HG03045 (cell line): ENCODE measurements at regions not wholly inside any gene's neighbourhood (a gene's known extent, or its start where the extent isn't known, plus 50 kb on each side); places are given as distances from the start of the nearest gene placed in this dataset.

Experiments
- ATAC-seq: cut with Tn5 transposase; IDR thresholded peaks from one replicate; pipeline ENCODE4 v1.9.1; 2021; ENCODE audit warnings: mild to moderate bottlenecking, moderate library complexity; ENCODE audit not compliant: unreplicated experiment

GRCh38 chr18:22667156-22667555 lies 249.4 kb upstream of the CTAGE1 start:
- no peak for ATAC-seq

DNA sequence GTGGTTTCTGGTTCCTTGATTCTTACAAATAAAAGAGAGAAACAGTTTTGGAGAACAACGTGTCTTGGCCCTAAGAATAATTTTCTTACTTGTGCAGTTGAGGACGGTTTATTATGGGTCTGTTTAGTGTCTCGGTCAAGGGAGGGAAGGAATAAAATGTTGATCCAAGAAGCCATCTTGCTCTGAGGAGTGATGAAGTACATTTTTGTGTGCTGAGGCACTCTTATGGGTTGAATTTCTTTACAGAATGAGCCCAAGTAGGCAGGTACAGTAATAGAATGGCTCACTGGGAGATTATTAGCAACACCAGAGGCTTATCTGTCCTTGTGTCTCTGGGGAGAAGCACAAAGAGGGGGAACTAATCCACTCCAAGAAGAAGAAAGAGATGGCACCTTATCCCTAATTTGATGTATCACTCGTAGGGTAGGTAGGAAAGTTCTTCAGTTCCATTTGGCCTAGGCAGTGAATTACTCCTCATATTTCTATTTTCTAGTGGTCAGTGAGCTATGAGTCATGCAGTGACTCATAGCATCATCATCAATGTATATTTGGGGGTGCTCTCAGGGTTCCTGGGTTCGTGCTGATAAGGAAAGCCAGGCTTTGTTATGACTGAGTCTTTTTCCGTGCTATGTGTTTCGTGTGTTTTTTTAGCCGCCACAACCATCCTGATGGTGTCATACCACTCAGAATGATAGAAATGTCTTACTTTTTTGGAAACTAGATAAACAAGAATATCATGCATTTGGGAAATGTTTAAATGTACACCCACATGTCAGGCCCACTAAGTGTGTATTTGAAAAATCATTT lies 250.1 kb upstream of the CTAGE1 start:
- no peak for ATAC-seq

DNA sequence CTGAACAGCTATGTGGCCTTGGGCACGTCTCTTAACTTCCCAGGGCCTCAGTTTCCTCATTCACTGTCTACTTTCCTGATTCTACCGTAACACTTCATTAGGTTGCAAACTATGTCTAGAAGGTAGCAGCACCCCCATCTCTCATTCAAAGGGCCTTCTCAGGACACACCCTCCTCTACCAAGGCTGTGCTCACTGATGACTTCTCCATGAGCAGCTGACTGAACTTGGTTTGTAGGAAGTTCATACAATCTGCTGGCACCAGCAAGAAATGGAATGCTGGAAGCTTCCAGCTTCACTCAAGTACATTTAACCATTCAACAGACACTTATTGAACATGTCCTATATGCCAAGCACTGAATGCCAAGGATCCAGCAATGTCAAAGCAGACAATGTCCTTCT lies 250.8 kb upstream of the CTAGE1 start:
- ATAC-seq = no peak

DNA sequence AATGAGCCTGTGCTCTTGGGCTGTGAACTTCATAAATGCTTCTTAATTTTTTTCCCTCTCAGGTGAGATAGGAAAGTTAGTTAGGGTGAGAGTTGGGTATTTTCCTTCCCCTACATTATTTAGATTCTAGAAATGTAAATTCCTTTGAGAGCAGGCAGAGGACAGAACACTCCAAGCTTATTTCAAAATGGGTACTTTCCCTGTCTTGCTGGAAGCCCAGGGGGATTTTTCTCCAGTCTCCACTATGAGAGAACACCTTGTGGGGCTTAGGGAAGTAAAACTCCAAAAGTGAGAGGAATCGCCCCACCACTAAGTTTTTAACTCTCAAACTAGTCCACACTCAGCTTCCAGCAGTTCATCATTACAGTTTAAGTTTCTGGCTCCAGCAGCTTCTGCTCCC lies 253.2 kb upstream of the CTAGE1 start:
- no peak for ATAC-seq

- ATAC-seq = no peak
Measured at GRCh38 chr18:22673182-22673862, 255.6 kb upstream of the CTAGE1 start.

- no peak for ATAC-seq
Measured at GRCh38 chr18:22674272-22674671, 256.6 kb upstream of the CTAGE1 start.

GRCh38 chr18:22675006-22675405 lies 257.3 kb upstream of the CTAGE1 start:
- no peak for ATAC-seq

- no peak for ATAC-seq
Measured at GRCh38 chr18:22676423-22676822, 256.7 kb upstream of the RBBP8 start.

- ATAC-seq = no peak
Measured at GRCh38 chr18:22678486-22678885, 254.6 kb upstream of the RBBP8 start.

DNA sequence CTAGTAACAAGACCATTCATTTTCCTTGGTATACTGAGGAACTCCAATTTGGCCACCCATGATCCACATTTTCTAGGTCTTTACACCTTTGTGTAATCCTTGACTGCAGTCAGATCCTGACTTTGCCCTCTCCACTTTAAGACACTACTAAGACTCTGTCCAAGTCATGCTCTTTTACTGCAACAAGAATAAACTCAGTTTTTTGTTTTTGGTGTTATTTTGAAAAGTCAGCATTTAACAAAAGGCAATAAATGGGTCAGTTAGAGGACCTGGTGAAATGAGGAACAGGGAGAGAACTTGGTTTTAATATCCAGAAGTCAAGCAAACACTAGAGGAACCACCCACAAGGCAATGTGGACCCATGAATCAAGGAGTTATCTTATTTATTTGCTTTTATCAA lies 252.2 kb upstream of the RBBP8 start:
- no peak for ATAC-seq

DNA sequence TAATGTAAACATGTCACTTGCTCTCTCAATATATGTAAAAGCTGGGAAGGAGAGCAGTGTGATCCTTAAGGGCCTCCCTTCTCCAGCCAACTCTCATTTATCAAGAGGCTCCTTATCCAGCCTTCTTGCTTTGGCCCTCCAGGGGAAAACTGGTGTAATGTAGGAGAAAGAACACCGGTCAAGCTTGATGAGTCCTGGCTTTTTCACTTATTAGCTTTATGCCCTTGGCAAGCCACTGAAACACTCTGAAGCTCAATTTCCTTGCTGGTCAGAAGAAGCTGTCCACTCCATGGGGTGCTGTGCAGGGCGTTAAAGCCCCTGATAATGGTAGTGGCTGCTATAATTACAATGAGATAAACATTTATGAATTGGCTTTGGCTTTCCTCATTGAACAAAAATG lies 251.2 kb upstream of the RBBP8 start:
- no peak for ATAC-seq

DNA sequence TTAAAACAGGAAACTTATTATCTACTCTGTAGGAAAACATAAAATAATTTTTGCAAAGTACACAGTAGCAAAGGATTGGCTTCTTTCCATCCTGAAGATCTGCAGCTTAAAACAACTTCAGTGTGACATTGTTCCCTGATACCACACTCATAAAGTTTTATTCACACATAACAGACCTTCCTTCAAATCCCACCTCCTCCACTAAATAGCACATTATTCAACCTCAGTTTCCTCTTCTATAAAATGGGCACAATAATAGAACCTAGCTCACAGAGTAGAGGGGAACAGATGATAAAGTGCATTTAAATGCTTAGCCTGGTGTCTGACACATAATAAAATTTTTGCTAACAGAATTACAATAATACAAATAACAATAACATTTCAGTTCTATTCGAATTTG lies 250.4 kb upstream of the RBBP8 start:
- no peak for ATAC-seq

DNA sequence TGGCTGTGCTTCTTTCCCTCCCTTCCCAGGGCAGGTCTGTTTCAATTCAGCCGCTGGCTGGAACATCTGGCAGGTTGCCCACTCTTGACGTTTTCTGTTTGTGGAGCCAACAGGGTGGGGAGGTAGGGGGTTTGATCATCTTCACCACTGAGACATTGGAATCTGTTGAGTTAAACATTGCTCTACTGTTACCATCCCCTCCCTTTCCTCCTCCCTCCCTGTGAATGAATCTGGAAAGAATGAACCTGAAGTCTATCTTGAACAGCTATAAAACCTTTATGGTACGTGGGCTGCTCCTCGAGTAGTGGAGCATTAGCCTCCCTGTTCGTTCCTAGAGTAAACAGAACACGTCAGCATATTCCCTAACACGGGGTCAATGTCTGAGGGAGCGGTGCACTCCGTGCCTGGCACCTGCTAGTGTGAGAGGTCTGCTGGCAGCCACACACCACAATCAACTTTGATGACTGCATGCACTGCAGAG lies 249.9 kb upstream of the RBBP8 start:
- ATAC-seq = no peak

DNA sequence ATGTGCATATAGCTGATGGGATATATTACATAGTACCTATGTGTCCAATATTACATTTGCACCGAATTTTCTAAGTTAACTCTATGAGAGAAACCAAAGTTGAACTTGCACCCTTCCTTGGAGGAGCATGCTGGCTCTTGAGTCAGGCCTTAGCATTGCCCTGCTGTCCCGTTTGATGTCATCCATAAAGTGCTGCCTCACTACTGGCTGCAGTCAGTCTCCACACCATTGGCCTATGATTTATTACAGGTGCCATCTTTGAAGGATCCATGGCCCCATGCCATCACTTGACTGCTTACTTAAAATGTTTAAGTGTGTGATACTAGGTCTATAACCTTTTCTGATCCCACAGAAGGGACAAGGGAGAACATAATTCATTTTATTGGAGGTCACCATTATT lies 249.3 kb upstream of the RBBP8 start:
- ATAC-seq = no peak

DNA sequence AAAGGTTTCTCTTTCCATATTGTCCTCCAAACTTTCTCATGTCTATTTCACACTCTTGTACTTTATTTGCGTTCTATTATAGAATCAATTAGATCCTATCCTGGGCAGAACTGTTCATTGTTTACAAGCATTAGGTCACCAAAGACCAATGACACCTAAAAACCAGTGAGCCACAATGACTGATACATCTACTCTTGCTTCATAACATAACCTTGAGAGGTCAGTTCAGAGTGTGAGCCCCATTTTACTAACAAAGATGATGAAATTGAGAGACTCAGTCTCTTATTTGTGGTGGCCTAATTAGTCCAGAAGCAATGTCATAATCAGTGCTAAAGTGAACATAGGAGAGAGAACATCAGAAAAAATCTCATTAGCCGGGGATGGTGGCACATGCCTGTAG lies 248.9 kb upstream of the RBBP8 start:
- no peak for ATAC-seq

- no peak for ATAC-seq
Measured at GRCh38 chr18:22685788-22686187, 247.3 kb upstream of the RBBP8 start.

GRCh38 chr18:22687892-22688680 lies 245.0 kb upstream of the RBBP8 start:
- no peak for ATAC-seq

GRCh38 chr18:22688877-22689496 lies 244.1 kb upstream of the RBBP8 start:
- ATAC-seq = no peak

DNA sequence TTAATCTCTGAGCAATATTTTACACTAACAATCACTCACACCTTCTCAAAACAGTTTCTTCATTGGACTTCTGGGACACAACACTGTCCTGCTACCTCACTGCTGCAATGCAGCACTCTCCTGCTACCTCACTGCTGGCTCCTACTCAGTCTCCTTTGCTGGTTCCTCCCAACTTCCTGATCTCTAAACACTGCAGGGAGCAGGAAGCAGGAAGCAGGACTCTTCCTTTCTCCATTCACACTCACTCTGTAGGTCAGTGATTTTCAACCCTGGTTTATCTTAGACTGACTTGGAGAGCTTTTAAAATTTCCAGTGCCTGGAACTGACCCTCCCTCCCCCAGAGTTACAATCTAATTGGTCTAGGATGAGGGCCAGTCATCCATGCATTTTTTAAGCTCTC lies 243.4 kb upstream of the RBBP8 start:
- ATAC-seq = no peak

- no peak for ATAC-seq
Measured at GRCh38 chr18:22690556-22690955, 242.6 kb upstream of the RBBP8 start.
